ENCODE measurements at regions not wholly inside any gene's neighbourhood (a gene's known extent, or its start where the extent isn't known, plus 50 kb on each side); places are given as distances from the start of the nearest gene placed in this dataset.

DNA sequence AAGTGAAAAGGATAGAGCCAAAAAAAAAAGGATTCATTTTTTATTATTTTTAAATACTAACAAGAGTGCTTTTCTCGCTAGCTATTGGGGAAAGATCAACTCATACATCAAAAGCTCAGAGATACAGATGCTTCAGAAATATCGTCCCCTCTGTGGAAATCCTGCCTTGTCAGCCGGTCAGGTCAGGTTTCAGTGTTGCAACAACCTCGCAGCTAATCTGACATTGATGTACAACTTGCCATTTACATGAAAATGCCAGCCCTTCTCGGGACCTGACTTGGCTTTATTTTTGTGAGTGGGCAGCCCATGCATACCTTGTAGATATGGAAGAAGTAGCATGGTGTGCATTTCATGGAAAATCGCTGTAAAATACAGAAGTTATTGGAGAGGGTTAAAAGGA, 358.8 kb upstream of the ADAMTS16 start:
- no peak for TF ChIP-seq POLR2A (IDR thresholded peaks at IDR 0.05)
- TF ChIP-seq, protein P1, sequence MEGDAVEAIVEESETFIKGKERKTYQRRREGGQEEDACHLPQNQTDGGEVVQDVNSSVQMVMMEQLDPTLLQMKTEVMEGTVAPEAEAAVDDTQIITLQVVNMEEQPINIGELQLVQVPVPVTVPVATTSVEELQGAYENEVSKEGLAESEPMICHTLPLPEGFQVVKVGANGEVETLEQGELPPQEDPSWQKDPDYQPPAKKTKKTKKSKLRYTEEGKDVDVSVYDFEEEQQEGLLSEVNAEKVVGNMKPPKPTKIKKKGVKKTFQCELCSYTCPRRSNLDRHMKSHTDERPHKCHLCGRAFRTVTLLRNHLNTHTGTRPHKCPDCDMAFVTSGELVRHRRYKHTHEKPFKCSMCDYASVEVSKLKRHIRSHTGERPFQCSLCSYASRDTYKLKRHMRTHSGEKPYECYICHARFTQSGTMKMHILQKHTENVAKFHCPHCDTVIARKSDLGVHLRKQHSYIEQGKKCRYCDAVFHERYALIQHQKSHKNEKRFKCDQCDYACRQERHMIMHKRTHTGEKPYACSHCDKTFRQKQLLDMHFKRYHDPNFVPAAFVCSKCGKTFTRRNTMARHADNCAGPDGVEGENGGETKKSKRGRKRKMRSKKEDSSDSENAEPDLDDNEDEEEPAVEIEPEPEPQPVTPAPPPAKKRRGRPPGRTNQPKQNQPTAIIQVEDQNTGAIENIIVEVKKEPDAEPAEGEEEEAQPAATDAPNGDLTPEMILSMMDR (IDR thresholded peaks at IDR 0.05) = no peak
- no peak overlapping the region for H3K27ac ChIP-seq
- H3K36me3 ChIP-seq = no peaks in the 10 kb centered on the region
- H3K4me3 ChIP-seq (replicated peaks in 1 of 3) = no peak overlapping the region
- H3K27me3 ChIP-seq = no peaks in the 10 kb centered on the region
- no peaks in the 10 kb centered on the region for H3K4me1 ChIP-seq
- WGBS, 2 donors = 60 to 68% methylated on average over 6 of the region's 6 CpGs
- no peaks in the 10 kb centered on the region for H3K9me3 ChIP-seq
- intact Hi-C loops (cut with DNase I) = no loop called here
- DNase-seq = no peak

- no peak for DNase-seq
- H3K4me3 ChIP-seq (replicated peaks in 1 of 3) = no peak overlapping the region
- H3K27ac ChIP-seq = no peak overlapping the region
- no peaks in the 10 kb centered on the region for H3K4me1 ChIP-seq
- TF ChIP-seq POLR2A (IDR thresholded peaks at IDR 0.05) = no peak
- TF ChIP-seq, protein P1 (IDR thresholded peaks at IDR 0.05) = no peak
- no peaks in the 10 kb centered on the region for H3K9me3 ChIP-seq
- 66 to 67% methylated on average over 1 of the region's 1 CpG for WGBS, 2 donors
- intact Hi-C loops (cut with DNase I) = no loop called here
- H3K36me3 ChIP-seq = no peaks in the 10 kb centered on the region
- no peaks in the 10 kb centered on the region for H3K27me3 ChIP-seq
These were observed 354.2 kb upstream of the ADAMTS16 start for GRCh38 chr5:4785971-4786370.

- H3K36me3 ChIP-seq = no peaks in the 10 kb centered on the region
- 84 to 88% methylated on average over 2 of the region's 2 CpGs for WGBS, 2 donors
- H3K27ac ChIP-seq = no peak overlapping the region
- H3K4me3 ChIP-seq (replicated peaks in 1 of 3) = no peak overlapping the region
- no peaks in the 10 kb centered on the region for H3K4me1 ChIP-seq
- H3K9me3 ChIP-seq = no peaks in the 10 kb centered on the region
- intact Hi-C loops (cut with DNase I) = no loop called here
- TF ChIP-seq, protein P1 (IDR thresholded peaks at IDR 0.05) = no peak
- TF ChIP-seq POLR2A (IDR thresholded peaks at IDR 0.05) = no peak
- H3K27me3 ChIP-seq = no peaks in the 10 kb centered on the region
- DNase-seq = no peak
These were observed 342.7 kb upstream of the ADAMTS16 start for GRCh38 chr5:4797445-4797844.

- H3K27ac ChIP-seq = no peak overlapping the region
- DNase-seq = no peak
- no peaks in the 10 kb centered on the region for H3K27me3 ChIP-seq
- TF ChIP-seq, protein P1 (IDR thresholded peaks at IDR 0.05) = no peak
- H3K9me3 ChIP-seq = no peaks in the 10 kb centered on the region
- intact Hi-C loops (cut with DNase I) = no loop called here
- H3K4me3 ChIP-seq (replicated peaks in 1 of 3) = no peak overlapping the region
- WGBS, 2 donors = 52 to 64% methylated on average over 3 of the region's 3 CpGs
- H3K36me3 ChIP-seq = no peaks in the 10 kb centered on the region
- H3K4me1 ChIP-seq = no peaks in the 10 kb centered on the region
These were observed 338.1 kb upstream of the ADAMTS16 start for GRCh38 chr5:4802044-4802443.

DNA sequence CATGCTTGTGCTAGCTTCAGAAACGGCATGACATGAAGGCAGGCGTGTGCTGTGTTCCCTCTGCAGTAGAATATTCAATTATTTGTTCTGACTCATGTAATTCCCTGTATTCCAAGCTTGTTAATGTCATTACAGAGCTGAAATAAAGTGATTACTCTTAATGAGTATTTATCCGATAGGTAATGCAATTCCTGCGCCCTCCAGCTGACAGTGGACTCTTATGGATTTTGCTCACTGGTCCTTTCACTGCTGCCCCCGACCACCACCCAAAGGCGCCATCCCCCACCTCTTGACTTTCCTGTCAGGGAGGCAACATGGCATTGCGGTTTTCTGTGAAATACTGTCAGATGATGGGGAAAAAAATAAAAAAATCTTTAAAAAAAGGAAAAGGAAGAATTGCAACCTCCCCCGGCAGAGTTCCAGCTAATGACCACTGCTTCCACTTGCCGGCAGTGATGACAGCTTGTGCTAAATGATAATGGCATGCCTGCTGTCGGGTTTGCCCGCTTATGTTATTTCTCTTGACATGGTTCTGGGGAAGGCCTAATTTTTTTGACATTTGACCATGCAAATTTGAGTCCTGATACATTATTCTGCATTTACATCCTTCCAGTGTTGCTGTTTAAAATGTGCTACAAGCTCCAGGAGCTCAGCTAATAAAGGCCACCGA, 335.3 kb upstream of the ADAMTS16 start:
- Histone ChIP-seq H3K9me3 (no peaks in the 10 kb centered on the region), H3K4me3 (replicated peaks in 1 of 3) (no peak overlapping the region), H3K4me1 (no peaks in the 10 kb centered on the region), H3K27me3 (no peaks in the 10 kb centered on the region), H3K27ac (no peak overlapping the region), H3K36me3 (no peaks in the 10 kb centered on the region)
- 79 to 80% methylated on average over 12 of the region's 12 CpGs for WGBS, 2 donors
- DNase-seq = no peak
- no peak for TF ChIP-seq POLR2A (IDR thresholded peaks at IDR 0.05)
- TF ChIP-seq, protein P1 (IDR thresholded peaks at IDR 0.05) = no peak
- intact Hi-C loops (cut with DNase I) = no loop called here

All from thyroid gland (tissue), 4 donors.